Esophagus squamous epithelium (tissue), 4 donors: ENCODE measurements at regions not wholly inside any gene's neighbourhood (a gene's known extent, or its start where the extent isn't known, plus 50 kb on each side); places are given as distances from the start of the nearest gene placed in this dataset.

ENCODE experiments used
- CTCF ChIP-seq, 6 experiments: fragments of 450-650 bp in 4 of 6; fragments of 200-600 bp in 2 of 6; sonication (generic) in 2 of 6; IDR thresholded peaks; one replicate each; pipeline ENCODE4 v1.5.1; 2016 to 2019; ENCODE audit warnings: antibody characterized with exemption in 6 of 6, mild to moderate bottlenecking in 4 of 6, moderate library complexity in 4 of 6
- POLR2A ChIP-seq, 4 donors: fragments of 450-650 bp; IDR thresholded peaks; one replicate each; pipeline ENCODE4 v1.6.1; 2017; ENCODE audit warnings: antibody characterized with exemption in 4 of 4, mild to moderate bottlenecking in 4 of 4, moderate library complexity in 3 of 4

GRCh38 chr13:82011355-82011754 lies 1670.4 kb upstream of the SPRY2 start:
- TF ChIP-seq CTCF (IDR thresholded peaks at IDR 0.05): no peak
- no peak for TF ChIP-seq POLR2A (IDR thresholded peaks at IDR 0.05)
